Stimulated activated CD8-positive, alpha-beta memory T cell treated with anti-CD3 and anti-CD28 coated beads, Interleukin-12 subunit alpha, Interleukin-12 subunit beta, amount 100 ng/mL, for 1 hour (primary cell): ENCODE measurements at regions not wholly inside any gene's neighbourhood (a gene's known extent, or its start where the extent isn't known, plus 50 kb on each side); places are given as distances from the start of the nearest gene placed in this dataset.
"Not testable (repeated sequence)": the region's sequence is repeated elsewhere in the genome, so short reads cannot be mapped to it uniquely, and the experiment has no call there.

Experiments
- DNase-seq: peaks from one replicate; pipeline ENCODE4 v3.0.0-alpha.2; 2020; ENCODE audit warnings: low read depth

GRCh38 chr10:130351466-130352290 is 215.5 kb downstream of the GLRX3 start:
- DNase-seq: no peak

DNA sequence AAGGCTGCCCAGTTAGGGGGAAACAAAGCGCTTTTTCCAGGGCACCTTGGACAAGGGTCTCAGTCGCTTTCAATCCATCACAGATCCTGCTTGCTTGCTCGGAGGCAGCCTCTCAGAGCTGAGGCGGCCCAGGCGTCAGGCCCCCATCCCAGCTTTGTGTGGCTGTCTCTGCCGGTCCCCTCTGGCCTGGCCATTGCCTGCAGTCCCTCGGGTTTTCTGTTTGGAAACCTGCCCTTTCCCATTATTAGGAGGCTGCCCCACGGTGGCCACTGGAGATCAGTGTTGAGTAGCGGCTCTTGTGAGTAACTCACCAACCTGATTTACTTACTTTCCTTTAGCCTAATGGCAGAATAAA is 216.1 kb downstream of the GLRX3 start:
- no peak for DNase-seq

DNA sequence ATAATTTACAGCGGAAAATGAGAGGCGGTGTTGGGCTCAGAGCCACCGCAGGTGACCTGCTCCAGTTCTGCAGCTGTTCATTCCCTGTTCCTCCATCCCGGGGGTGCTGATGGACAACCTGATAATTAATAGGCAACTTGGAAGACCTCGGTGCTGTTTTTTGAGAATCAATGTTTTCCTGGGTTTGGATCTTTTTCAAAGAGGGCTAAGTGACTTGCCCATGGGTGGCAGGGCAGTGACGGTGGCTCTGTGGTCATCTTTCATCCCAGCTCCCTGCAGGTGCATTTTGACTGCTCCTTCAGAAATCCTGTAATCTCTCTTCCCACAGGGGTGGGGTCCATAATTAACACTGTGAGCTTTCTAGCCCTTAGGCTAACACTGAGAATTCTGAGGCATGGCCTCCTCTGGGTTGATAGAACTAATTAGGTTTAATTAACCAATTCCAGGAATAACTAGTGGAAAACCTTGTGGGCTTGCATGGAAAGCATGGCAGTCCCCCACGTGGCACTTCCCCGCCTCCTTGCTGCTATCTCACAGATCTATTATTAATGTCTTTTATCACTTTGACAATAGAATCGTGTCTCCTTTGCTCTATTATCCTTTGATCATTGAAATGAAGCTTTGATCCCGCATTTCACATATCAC is 217.9 kb downstream of the GLRX3 start:
- DNase-seq: no peak

GRCh38 chr10:130354573-130354954 is 218.4 kb downstream of the GLRX3 start:
- DNase-seq: no peak

- DNase-seq: no peak
Observed at GRCh38 chr10:130354976-130355795, 219.0 kb downstream of the GLRX3 start.

DNA sequence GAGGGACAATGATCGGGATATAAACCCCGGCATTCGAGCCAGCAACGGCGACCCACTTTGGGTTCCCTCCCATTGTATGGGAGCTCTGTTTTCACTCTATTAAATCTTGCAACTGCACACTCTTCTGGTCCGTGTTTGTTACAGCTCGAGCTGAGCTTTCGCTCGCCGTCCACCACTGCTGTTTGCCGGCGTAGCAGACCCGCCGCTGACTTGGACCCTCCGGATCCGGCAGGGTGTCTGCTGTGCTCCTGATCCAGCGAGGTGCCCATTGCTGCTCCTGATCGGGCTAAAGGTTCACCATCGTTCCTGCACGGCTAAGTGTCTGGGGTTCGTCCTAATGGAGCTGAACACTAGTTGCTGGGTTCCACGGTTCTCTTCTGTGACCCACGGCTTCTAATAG is 220.2 kb downstream of the GLRX3 start:
- not testable (repeated sequence) for DNase-seq

DNA sequence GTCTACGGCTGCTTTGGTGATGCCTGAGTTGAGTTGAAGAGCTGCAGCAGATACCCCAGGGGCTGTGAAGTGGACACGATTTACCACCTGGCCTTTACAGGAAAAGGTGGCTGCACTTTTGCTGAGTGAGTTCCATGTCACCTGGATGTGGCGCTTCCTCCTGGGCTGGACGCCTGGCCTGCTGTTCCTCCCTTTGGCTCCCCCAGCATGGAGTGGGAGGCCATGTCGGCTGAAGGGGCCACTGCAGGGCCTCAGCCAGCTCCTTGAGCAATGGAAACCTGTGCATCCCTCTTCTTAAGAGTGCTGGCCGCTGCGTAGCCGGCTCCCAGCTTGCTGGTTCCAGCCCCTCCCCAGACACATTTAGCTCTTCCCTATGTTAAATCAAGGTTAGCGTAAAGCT is 221.0 kb downstream of the GLRX3 start:
- DNase-seq: no peak

GRCh38 chr10:130357951-130358350 is 221.8 kb downstream of the GLRX3 start:
- no peak for DNase-seq

GRCh38 chr10:130358981-130359650 is 222.9 kb downstream of the GLRX3 start:
- DNase-seq: no peak

GRCh38 chr10:130359711-130360110 is 223.5 kb downstream of the GLRX3 start:
- no peak for DNase-seq

GRCh38 chr10:130360826-130361311 is 224.7 kb downstream of the GLRX3 start:
- no peak for DNase-seq

DNA sequence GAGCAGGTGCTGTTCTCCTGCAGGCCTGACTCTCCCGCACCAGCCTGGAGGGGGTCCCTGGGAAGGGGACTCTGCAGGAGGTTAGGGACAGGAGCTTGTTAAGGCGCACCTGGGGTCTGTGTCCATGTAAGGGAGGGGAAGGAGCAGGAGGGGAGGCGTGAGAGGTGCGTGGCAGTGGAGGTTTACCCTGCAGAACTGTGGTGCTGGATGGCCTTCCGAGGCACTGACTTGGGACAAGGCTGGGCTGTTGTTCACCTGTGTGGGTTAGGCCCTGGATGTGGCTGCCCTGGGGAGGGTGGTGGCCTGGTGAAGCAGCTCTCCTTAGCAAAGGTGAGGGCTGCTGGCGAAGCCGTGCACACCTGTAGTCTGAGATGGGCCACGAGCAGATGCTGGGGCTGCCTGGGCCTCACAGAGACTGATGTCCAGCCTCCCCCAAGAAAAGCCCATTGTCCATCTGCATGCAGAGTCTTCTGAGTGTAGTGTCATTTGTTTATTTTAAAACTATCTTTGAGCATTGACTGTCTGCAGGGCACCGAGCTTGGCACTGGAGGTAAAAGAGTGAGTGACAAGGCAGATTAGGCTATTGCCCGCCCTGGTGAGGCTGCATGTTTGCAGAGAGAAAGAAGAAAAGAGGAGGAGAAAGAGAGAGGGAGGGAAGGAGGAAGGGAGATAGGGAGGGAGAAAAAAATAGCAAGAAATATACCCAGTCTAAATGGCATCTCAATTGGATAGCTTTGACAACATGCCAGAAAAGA is 225.3 kb downstream of the GLRX3 start:
- no peak for DNase-seq

GRCh38 chr10:130362308-130362761 is 226.1 kb downstream of the GLRX3 start:
- DNase-seq: no peak

GRCh38 chr10:130363051-130363450 is 226.9 kb downstream of the GLRX3 start:
- DNase-seq: no peak

DNA sequence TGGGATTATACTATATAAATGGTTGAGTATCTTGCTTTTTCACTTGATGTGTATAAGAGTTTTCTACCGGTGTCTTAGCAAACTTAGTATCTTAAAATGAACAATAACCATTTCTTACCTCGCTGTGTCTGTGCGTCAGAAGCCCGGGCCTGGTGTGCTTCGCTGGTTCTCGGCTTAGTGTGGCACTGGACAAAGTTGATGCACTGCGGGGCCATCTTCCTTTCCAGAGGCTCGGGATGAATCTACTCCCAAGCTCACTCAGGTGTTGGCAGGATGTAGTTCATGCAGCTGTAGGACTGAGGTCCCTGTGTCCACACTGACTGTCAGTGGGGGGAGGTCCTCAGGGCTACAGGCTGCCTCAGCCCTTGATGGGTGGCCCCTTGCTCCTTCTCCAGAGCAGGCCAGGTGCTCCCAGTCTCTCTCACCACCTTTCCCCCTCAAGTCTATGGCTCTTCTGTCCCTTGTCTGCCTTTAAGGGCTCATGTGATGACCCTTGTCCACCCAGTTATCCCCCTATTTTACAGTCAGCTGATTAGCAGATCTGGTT is 227.8 kb downstream of the GLRX3 start:
- DNase-seq: no peak

DNA sequence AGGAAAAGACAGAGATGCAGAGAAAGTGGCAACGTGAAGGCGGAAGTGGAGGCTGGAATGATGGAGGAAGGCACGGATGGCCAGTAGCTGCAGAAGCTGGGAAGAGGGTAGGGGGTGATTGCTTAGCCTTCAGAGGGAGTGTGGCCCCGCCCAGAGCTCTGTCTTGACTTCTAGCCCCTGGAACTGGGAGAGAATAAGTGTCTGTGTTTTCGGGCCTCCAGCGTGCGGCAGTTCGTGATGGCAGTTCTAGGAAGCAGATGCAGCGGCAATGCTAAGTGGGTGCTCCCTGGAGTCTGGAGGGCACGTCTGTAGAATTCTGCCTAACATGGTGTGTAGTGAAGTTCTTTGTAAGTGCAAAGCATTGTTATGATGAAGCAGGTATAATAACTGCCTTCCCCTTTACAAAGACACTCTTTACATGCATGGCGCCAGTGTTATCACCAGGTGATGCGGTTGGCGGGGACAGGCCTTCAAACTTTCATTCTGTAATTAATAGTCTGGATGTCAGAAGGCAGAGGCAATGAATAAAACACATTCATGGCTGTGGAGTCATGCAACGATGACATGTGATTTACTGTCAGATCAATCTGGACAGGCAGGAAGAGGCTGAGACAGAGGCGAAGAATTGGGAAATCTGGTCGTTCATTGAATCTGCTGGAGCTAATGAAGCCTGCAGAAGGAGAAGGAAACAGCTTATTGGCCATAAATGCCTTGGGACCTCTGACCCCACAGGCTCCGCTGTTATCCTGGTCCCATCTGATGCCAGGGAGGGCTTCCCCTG is 228.6 kb downstream of the GLRX3 start:
- DNase-seq: no peak

- DNase-seq: no peak
Observed at GRCh38 chr10:130368761-130369560, 232.8 kb downstream of the GLRX3 start.

- DNase-seq: no peak
Observed at GRCh38 chr10:130369645-130370381, 233.6 kb downstream of the GLRX3 start.

DNA sequence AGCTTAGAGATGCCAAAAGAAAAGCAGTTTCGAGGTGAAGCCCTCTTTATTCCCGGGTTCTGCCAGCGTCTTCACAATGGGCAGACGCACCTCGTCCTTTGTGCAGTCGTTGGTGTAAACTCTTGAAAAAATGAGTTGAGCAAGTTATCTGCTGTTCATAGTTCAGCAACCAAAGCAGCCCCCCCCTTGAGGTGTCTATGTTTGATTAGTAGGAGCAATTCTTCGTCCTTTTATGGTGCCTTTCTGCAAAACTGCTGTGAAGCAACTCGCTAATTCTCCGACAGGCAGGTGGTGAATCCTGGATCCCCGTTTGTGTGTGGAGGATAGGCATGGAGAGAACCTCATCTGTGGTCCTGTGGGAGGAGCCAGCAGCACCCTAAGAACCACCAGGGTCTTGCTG is 234.5 kb downstream of the GLRX3 start:
- DNase-seq: no peak
